ENCODE measurements at regions not wholly inside any gene's neighbourhood (a gene's known extent, or its start where the extent isn't known, plus 50 kb on each side); places are given as distances from the start of the nearest gene placed in this dataset.
A peak's percentile ranks its signal among the peaks of the same experiment; 100 is the strongest.

- TF ChIP-seq CSRNP3 (CRISPR knock-in tag; IDR thresholded peaks at IDR 0.05) (no peak), ZNF8 (CRISPR knock-in tag; IDR thresholded peaks at IDR 0.05) (no peak), CSDC2 (CRISPR knock-in tag; IDR thresholded peaks at IDR 0.05) (no peak), TCF4 (CRISPR knock-in tag; IDR thresholded peaks at IDR 0.05; ENCODE audit: borderline replicate concordance) (no peak), ZC3H10 (CRISPR knock-in tag; IDR thresholded peaks at IDR 0.05) (no peak)
These were observed 179.5 kb downstream of the SMAD2 start (continued) for GRCh38 chr18:47750889-47751423.

GRCh38 chr18:47749600-47749973 is 180.9 kb downstream of the SMAD2 start:
- TF ChIP-seq ISL1 (CRISPR knock-in tag; IDR thresholded peaks at IDR 0.05) (no peak), TSHZ2 (CRISPR knock-in tag; IDR thresholded peaks at IDR 0.05) (no peak), TCF4 (CRISPR knock-in tag; IDR thresholded peaks at IDR 0.05; ENCODE audit: borderline replicate concordance) (no peak), CREB5 (CRISPR knock-in tag; IDR thresholded peaks at IDR 0.05; ENCODE audit: low read depth) (no peak), ESRRG (CRISPR knock-in tag; IDR thresholded peaks at IDR 0.05) (no peak), ARNTL (CRISPR knock-in tag; IDR thresholded peaks at IDR 0.05; ENCODE audit: borderline replicate concordance, low read depth) (no peak), ZNF565 (CRISPR knock-in tag; conservative IDR thresholded peaks at IDR 0.05; ENCODE audit: low read depth) (no peak), SNAI2 (CRISPR knock-in tag; IDR thresholded peaks at IDR 0.05) (no peak), ZFP3 (CRISPR knock-in tag; IDR thresholded peaks at IDR 0.05) (no peak), PATZ1 (CRISPR knock-in tag; IDR thresholded peaks at IDR 0.05; ENCODE audit: borderline replicate concordance) (no peak), RARB (CRISPR knock-in tag; IDR thresholded peaks at IDR 0.05) (no peak), OSR1 (CRISPR knock-in tag; IDR thresholded peaks at IDR 0.05) (no peak), ZNF70 (CRISPR knock-in tag; IDR thresholded peaks at IDR 0.05) (no peak), BACH2 (CRISPR knock-in tag; IDR thresholded peaks at IDR 0.05; ENCODE audit: borderline replicate concordance) (no peak), PPARA (CRISPR knock-in tag; IDR thresholded peaks at IDR 0.05; ENCODE audit: borderline replicate concordance) (no peak), ZNF8 (CRISPR knock-in tag; IDR thresholded peaks at IDR 0.05) (no peak), POU6F1 (CRISPR knock-in tag; IDR thresholded peaks at IDR 0.05; ENCODE audit: borderline replicate concordance, low read depth) (no peak), ZFP30 (CRISPR knock-in tag; IDR thresholded peaks at IDR 0.05) (no peak)
- ATAC-seq: no peak

GRCh38 chr18:47748847-47749599 is 181.4 kb downstream of the SMAD2 start:
- TF ChIP-seq OSR1 (CRISPR knock-in tag; IDR thresholded peaks at IDR 0.05) (no peak), ZNF565 (CRISPR knock-in tag; conservative IDR thresholded peaks at IDR 0.05; ENCODE audit: low read depth) (no peak), ZC3H10 (CRISPR knock-in tag; IDR thresholded peaks at IDR 0.05) (no peak), ZNF8 (CRISPR knock-in tag; IDR thresholded peaks at IDR 0.05) (no peak), CREB5 (CRISPR knock-in tag; IDR thresholded peaks at IDR 0.05; ENCODE audit: low read depth) (no peak), ZFP3 (CRISPR knock-in tag; IDR thresholded peaks at IDR 0.05) (no peak), ZNF70 (CRISPR knock-in tag; IDR thresholded peaks at IDR 0.05) (no peak), ISL1 (CRISPR knock-in tag; IDR thresholded peaks at IDR 0.05) (no peak), ESRRG (CRISPR knock-in tag; IDR thresholded peaks at IDR 0.05) (no peak), SNAI2 (CRISPR knock-in tag; IDR thresholded peaks at IDR 0.05) (no peak), GLIS3 (CRISPR knock-in tag; IDR thresholded peaks at IDR 0.05) (no peak), CSDC2 (CRISPR knock-in tag; IDR thresholded peaks at IDR 0.05) (no peak), TCF4 (CRISPR knock-in tag; IDR thresholded peaks at IDR 0.05; ENCODE audit: borderline replicate concordance) (no peak), PPARA (CRISPR knock-in tag; IDR thresholded peaks at IDR 0.05; ENCODE audit: borderline replicate concordance) (no peak), ARNTL (CRISPR knock-in tag; IDR thresholded peaks at IDR 0.05; ENCODE audit: borderline replicate concordance, low read depth) (no peak), CSRNP3 (CRISPR knock-in tag; IDR thresholded peaks at IDR 0.05) (no peak), BACH2 (CRISPR knock-in tag; IDR thresholded peaks at IDR 0.05; ENCODE audit: borderline replicate concordance) (no peak)

More at GRCh38 chr18:47748847-47749599, 181.4 kb downstream of the SMAD2 start:
- ATAC-seq: peak; percentile 98
